DMS79 (cell line): ENCODE measurements at regions not wholly inside any gene's neighbourhood (a gene's known extent, or its start where the extent isn't known, plus 50 kb on each side); places are given as distances from the start of the nearest gene placed in this dataset.

Experiments
- DNase-seq: peaks from one replicate; lab custom pipeline; 2025; lab: John Stamatoyannopoulos, UW

DNA sequence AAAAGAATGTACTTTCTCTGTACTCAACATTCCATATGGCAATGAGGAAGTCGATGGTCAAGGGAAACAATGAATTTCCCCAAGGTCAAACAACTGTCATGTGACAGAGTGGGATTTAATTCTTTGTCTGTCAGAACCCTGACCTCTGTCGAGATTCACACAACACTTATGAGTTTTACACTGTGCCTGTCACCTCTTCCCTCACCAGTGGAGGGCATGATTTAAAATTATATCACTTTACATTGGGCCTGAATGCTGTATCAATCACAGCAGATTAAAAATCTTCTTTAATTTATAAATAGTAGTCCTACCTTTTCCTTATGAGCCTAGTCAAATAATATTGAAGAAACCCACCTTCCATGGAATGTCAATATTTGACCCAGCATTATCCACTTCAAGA, 276.7 kb downstream of the CDH10 start:
- DNase-seq = no peak

DNA sequence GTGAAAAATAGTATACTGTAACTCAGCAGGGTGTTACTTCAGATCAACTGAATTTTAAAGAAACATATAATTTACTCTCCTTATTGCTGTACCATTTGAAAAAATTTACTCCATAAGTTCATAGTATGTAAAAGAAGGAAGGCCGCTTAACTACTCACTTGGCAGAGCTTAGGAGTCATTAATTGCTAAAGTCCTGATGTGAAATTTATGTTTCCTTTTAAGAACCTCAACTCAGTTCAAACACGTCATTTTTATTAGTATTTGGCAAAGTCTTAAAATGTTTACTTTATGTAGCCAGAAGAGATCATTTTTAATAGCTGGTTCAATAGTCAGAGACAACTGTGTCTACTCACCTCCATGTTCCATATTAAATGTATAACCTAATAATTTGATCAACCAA, 268.6 kb downstream of the CDH10 start:
- DNase-seq = no peak

- no peak for DNase-seq
Measured at GRCh38 chr5:24376616-24377015, 268.2 kb downstream of the CDH10 start.

DNA sequence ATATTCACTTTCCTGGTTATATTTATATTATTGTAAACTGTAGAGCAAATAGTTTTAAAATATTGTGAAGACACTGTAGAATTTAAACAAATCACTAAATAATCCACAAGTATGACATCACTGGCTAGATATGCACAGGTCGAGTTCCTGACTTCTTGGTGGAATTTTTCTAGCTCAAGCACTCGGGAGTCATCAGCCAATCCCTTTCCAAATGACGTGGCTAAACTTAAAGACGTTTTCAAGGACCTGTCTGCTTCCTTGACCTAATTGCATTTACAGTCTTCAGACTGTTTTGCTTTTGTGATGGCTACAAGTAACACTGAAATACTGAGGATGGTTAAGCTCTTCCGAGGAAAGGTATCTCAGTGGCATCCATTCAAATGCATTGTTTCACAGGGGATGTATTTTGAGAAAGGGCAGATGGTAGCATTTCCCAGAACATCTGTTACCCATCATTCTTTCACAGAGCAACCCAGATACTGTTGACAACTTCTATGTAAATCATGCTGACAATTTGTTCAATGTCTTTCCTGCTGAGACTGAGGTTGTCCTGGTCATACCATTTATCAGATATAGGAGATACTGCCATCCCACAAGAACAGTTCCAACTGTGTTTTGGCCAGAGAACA, 262.8 kb downstream of the CDH10 start:
- DNase-seq = no peak

- DNase-seq = no peak
Measured at GRCh38 chr5:24385070-24385469, 259.7 kb downstream of the CDH10 start.

DNA sequence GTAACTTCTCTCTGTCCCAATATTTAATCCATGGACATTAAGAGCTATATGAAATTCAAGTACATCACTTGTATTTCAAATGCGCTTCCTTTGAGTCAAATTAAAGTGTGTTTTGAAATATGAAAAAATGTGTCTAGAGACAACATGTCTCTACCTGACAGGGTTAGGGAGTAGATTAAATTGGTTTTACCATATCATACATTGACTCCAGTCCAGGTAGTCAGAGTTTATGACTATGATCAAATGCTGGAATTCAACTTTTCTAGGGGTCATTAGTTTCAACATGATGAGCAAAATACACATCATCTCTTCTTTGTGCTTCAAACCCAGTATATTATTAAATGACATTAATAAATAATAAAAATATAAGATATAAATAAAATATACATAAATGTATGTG, 259.2 kb downstream of the CDH10 start:
- no peak for DNase-seq

DNA sequence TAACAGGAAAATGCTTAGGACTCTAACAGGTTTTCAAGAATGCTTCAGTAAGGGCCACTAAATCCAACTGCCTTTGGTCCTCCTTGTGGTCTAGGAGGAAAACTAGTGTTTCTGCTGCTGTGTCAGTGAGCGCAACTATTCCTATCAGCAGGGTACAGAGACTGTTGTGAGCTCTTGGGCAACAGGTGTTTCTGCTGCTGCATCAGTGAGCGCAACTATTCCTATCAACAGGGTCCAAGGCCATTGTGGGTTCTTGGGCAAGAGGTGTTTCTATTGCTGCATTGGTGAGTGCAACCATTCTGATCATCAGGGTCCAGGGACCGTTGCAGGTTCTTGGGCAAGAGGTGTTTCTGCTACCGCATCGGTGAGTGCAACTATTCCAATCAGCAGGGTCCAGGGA, 256.3 kb downstream of the CDH10 start:
- no peak for DNase-seq

DNA sequence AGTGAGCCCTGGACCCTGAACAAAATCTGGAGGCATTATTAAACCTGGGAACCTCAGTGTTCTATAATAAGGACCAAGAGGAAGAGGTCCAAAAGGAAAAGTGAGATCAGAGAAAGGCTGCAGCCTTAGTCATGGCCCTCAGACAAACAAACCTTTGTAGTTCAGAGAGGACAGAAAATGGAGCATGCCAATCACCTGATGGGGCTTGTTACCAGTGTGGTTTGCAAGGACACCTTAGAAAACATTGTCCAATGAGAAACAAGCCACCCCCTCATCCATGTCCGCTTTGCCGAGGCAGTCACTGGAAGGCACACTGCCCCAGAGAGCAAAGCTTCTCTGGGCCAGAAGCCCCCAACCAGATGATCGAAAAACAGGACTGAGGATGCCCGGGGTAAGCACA, 254.8 kb downstream of the CDH10 start:
- no peak for DNase-seq

DNA sequence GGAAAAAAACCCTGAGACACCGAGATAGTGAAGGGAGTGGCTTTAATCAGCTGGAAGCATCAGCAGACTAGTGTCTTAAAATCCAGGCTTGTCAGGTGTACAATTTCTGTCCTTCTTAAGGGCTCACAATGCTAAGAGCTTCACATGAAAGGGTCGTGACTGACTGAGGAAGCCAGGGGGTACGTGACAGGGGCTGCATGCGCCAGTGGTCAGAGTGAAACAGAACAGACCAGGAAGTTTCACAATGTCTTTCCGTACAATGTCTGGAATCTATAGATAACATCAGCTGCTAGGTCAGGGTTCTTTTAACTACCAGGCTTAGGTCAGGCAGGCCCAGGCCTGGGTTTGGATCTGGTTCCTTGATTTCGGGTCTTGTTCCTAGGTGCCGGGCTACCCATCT, 253.0 kb downstream of the CDH10 start:
- no peak for DNase-seq

- no peak for DNase-seq
Measured at GRCh38 chr5:24397601-24398000, 247.2 kb downstream of the CDH10 start.

- DNase-seq = no peak
Measured at GRCh38 chr5:24401773-24402172, 243.0 kb downstream of the CDH10 start.

GRCh38 chr5:24407466-24407865, 237.3 kb downstream of the CDH10 start:
- DNase-seq = no peak

DNA sequence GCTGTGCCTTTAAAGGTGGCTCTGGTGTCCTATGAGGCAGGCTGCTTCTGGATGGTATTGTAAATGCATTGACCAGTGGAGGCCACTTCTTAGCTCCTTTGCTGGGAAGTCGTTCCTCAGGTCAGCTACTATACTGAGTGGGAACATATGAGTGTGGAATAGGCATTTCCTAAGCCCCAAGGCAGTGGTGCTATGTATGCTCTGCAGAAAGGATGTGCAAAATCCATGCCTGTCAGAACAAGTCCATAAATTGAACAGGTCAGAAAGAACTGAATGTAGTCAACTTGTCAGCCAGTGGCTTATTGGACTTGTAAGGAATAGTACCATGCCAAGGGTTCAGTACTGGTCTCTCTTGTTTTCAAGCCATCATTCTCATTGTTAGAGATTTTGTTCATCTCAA, 216.4 kb downstream of the CDH10 start:
- DNase-seq = no peak

DNA sequence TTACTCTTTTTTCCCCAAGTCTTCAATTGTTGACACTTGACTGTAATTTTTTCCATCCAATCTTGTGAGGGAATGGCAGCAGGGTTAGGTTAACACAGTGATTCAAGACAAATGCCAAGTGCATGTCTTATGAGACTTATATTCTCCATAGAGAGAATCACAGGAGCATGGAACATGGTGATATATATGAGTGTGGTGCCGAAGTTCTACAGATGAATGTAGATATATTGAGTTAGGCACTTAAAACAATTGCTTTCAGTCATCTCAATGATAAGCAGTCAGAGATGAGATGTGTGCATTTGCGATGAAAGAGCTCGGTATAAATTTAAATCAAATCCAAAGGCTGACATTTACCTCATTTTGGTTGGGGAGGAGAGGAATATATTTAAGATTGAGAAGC, 211.2 kb downstream of the CDH10 start:
- DNase-seq = no peak
